Adrenal gland (tissue), 5 donors: ENCODE measurements at regions not wholly inside any gene's neighbourhood (a gene's known extent, or its start where the extent isn't known, plus 50 kb on each side); places are given as distances from the start of the nearest gene placed in this dataset.

Experiments used
- CTCF ChIP-seq, 6 experiments: fragments of 450-650 bp in 4 of 6; fragments of 200-600 bp in 2 of 6; sonication (generic) in 1 of 6; IDR thresholded peaks; 1 replicate in 5 of 6; 2 replicates in 1 of 6; pipeline versions ENCODE4 v1.5.1 to v1.8.0; 2016 to 2021; ENCODE audit warnings: antibody characterized with exemption in 6 of 6, mild to moderate bottlenecking in 2 of 6, moderate library complexity in 1 of 6
- POLR2A ChIP-seq, 2 donors: fragments of 450-650 bp; IDR thresholded peaks; one replicate each; pipeline ENCODE4 v1.6.1; 2017; ENCODE audit warnings: antibody characterized with exemption in 2 of 2, mild to moderate bottlenecking in 2 of 2, moderate library complexity in 1 of 2
- donor health status: DM: no; HTN: no; CAD: no.

GRCh38 chr9:1619915-1620710, 395.0 kb upstream of the SMARCA2 start:
- TF ChIP-seq POLR2A (IDR thresholded peaks at IDR 0.05) (no peak), CTCF (IDR thresholded peaks at IDR 0.05) (no peak)
